ENCODE measurements at regions not wholly inside any gene's neighbourhood (a gene's known extent, or its start where the extent isn't known, plus 50 kb on each side); places are given as distances from the start of the nearest gene placed in this dataset.

- DNase-seq (ENCODE audit: low read depth in 2 of 2) = no peak
Measured at GRCh38 chr16:52052818-52053217, 494.1 kb downstream of the TOX3 start.

DNA sequence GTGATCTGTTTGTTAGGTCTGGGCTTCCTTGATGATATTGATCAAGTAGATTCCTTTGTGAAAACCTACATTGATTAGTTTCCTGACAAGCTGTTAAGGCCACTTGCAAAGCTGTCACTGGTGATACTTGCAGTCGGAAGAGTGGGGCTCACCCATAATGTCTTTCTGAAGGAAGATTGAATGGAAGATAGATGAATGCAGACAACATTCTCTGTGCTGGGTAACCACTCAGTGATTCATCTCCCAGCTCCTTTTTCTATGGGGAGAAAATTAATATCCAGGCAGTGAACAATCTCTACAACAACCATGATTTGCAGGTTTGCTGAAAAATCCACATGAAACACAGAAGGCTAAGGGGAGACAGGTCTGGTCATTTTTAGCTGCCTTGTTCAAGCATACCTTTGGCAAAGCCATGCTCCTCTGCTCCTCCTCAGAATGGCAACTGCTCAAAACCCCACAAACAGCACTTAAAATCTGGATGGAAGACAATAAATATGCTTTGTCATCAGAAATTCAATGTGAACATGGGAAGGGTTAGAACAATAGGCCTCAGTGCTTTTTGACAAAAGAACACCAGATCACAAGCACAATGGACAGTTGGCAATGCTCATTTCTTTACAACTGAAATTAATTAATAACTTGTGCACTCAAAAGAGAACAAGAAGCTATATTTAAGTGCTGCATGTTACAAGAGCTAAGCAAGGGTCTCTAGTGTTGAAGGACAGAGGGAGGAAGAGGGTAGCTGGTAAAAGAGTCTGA, 495.4 kb downstream of the TOX3 start:
- DNase-seq (ENCODE audit: low read depth in 2 of 2) = no peak

GRCh38 chr16:52050418-52050817, 496.5 kb downstream of the TOX3 start:
- no peak for DNase-seq (ENCODE audit: low read depth in 2 of 2)

- no peak for DNase-seq (ENCODE audit: low read depth in 2 of 2)
Measured at GRCh38 chr16:52035436-52035835, 511.5 kb downstream of the TOX3 start.

DNA sequence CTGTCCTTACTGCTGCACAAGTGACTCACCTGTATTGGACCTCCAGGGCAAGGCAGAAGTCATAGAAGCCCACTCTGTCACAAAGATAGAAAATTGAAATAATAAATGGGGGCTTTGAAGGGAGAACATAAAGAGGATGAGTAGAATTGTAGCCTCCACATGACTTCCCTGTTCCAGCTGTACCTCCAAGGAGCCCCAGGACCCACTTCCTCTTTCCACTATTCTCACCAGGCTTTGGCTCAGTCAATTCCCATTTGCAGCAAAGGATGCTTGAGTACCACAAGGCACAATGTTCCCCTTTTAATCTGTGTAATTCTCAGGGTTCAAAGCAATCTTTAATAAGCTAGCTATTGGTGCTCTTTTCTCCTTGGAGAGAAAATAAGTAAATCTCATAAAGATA, 512.1 kb downstream of the TOX3 start:
- no peak for DNase-seq (ENCODE audit: low read depth in 2 of 2)

DNA sequence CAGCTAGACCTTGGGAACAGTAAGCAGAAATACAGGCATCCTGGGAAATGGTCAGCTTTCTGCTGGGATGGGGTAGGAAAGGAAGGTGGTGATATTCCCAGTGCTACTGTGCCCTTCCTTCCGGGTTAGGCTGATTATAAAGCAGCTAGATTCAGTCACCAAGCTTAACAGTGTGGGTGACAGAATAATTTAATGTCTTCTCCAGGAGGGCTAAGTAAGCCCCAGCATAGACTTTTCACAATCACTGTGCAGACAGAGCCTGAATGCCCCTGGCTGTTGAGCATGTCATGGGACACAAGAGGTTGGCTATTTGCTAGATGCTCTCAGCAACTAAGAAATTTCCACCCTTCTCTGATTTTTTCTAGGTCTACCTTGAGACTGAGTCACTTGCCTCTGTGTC, 513.0 kb downstream of the TOX3 start:
- DNase-seq (ENCODE audit: low read depth in 2 of 2) = no peak

- no peak for DNase-seq (ENCODE audit: low read depth in 2 of 2)
Measured at GRCh38 chr16:52022980-52023379, 524.0 kb downstream of the TOX3 start.

DNA sequence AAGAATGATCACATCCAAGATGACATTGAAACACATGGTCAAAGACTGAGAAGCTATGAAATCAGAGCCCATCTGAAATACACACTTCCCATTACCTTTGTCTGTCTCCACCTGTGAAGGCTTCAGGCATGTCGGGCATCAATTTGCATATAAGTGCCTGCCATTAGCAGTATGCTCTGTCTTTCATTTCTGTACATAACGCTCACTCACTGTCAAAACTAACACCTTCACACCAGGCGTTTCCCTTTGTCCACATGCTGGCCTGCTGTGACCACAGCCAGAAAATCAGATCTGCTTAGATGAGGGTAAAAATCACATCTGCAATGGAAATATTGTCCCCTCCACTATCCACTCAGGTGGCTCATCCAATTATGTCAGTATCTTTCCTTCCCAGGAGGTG, 524.8 kb downstream of the TOX3 start:
- DNase-seq (ENCODE audit: low read depth in 2 of 2) = no peak

DNA sequence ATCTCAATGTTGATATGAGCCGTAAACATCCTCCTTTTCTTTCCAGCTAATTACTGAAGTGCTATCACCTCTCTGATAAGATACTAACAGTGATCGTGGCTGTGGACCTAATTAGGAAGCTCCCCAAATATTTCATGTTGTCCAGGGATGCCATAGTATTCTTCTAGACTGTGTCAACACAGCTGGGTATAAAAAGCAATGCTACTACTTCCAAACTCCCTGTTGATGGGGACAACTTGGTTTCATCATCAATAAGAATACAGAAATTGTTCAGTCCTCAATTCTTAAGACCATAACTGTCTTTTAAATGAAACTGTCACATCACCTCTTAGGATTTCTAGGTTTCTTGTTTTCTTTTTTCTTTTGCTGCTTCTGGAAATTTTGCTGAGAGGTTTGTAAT, 530.6 kb downstream of the TOX3 start:
- DNase-seq (ENCODE audit: low read depth in 2 of 2) = no peak

DNA sequence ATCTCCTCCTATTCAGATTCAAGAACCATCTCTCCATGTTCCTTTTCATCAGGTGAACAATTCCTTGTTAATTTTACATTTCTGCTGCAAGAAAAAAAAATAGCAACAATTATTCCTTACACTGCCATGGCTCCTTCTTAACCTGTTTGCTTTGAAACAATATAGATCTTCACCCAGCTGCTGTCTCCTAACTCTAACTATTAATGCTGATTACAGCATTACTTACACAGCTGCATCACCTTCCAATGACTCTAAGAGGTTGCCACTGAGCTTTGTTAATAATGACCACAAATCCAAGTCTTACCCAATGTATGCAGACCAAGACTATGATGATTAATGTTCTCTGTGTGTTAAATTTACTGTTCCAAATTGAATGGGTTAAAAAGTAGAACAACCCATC, 541.4 kb downstream of the TOX3 start:
- DNase-seq (ENCODE audit: low read depth in 2 of 2) = no peak

DNA sequence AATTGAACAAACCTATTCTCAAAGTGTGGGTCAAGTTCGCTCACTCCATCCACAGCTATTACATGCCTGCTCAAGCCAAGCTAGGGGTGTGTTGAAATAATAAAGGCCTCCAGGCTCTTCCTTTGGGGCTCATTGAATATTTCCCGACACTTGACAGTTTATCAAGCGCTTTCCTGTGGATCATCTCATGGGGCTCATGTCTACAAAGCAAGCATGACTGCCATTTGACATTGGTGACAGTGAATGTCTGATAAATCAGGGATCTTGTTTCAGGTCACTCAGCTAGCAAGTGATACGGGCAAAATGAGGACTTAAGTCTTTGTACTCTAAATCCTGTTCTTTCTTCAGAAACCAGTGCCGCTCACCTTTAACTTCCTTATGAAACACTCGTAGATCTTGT, 542.6 kb downstream of the TOX3 start:
- DNase-seq (ENCODE audit: low read depth in 2 of 2) = no peak

DNA sequence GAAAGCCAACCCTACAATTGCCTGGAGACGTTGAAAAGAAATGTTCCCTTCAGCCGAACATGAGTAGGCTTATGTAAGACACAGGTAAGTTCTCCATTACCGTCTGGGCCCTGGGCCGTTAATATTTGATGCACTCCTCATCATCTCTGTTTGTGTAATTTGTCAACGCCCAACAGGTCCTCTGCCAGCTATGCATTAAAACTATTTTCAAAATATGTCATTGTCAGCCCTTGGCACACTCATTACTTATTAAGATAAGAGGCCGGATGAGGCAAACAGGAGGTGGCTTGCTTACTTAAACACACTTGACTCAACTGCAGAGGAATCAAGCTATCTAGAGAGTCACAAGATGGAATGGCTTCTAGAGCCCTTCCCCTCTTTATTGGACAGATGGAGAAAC, 544.9 kb downstream of the TOX3 start:
- DNase-seq (ENCODE audit: low read depth in 2 of 2) = no peak

DNA sequence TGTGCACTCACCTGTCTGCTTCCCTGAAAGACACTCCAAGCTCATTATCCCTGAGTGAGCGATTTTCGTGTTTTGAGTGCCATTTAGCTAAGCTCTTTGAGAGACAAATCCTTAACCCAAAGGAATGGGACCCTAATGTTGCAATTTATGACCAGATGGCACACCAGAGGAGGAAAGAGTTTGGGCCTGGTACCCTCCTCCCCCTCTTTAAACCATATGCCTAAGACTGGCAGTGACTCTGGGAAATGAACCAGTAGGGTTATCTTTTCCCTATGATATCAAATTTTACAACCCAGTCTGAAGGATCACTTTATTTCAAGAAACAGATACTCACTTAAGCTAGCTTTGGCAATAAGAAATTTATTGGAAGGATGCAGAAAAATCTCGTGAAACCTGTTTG, 550.4 kb downstream of the TOX3 start:
- DNase-seq (ENCODE audit: low read depth in 2 of 2) = no peak

GRCh38 chr16:51994597-51994996, 552.3 kb downstream of the TOX3 start:
- DNase-seq (ENCODE audit: low read depth in 2 of 2) = no peak

DNA sequence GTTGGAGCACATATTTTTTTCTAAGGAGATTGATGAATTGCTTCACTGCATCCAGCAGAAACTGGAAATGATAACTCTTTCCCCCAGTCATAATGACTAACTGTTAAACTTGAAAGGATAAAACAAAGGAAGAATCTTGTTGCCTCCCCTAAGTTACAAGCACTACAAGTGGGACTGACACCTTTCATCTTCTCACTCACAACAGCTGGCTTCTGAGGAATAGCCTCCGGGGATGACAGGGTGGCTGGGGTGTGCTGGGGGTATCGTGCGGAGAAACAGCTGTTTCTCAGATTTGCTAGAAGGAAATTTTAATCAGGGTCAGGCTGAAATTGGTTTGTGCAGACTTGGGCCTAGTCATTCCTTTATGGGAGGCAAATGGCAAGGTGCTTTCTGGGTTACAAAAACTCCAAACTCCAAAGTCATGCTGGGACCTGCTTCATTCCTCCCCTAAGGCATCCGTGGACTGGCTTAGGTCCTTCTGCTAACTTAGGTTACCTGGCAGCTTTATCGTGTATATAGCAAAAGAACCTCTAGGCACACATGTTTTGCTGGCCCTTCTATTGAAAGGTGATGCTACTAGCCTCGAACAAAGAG, 557.2 kb downstream of the TOX3 start:
- no peak for DNase-seq (ENCODE audit: low read depth in 2 of 2)

- no peak for DNase-seq (ENCODE audit: low read depth in 2 of 2)
Measured at GRCh38 chr16:51988977-51989376, 558.0 kb downstream of the TOX3 start.

DNA sequence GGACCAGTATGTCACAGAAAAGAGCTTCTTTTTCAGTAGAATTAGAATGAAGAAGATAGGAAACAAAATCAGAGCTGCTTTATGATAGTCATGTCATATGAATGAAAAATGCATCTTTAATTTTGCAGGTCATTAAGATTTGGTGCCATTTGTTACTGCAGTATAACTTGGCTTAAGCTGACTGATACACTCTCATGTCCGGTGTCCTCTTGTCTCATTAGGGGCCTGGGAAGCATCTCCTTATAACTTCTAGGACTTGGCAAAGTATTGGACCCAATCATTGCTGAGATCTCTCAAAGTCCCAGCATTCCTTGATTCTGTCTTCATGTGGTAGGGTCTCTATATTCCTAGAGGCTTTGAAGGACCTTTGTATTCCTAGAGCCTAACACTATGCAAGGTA, 559.4 kb downstream of the TOX3 start:
- no peak for DNase-seq (ENCODE audit: low read depth in 2 of 2)

- DNase-seq (ENCODE audit: low read depth in 2 of 2) = no peak
Measured at GRCh38 chr16:51986717-51987116, 560.2 kb downstream of the TOX3 start.

GRCh38 chr16:51986301-51986700, 560.6 kb downstream of the TOX3 start:
- DNase-seq (ENCODE audit: low read depth in 2 of 2) = no peak

- DNase-seq (ENCODE audit: low read depth in 2 of 2) = no peak
Measured at GRCh38 chr16:51985126-51985525, 561.8 kb downstream of the TOX3 start.

DNA sequence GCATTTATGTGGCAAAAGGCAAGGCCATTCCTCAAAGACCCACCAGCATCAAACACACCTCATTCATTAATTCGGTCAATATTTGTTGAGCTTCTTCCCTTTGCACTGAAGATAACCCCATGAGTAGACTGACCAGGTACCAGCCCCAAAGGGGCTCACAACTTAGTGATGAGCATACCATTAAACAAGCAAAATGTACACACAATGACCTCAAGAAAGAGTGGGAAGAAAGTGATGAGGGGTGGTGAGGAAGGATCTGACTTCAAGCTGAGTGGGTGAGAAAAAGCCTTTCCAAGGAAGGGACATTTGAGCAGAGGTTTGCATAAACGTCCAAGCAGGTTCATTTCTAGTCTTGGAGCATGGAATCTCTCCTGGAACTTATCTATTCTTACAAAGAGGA, 562.5 kb downstream of the TOX3 start:
- DNase-seq (ENCODE audit: low read depth in 2 of 2) = no peak

GRCh38 chr16:51982715-51983680, 563.9 kb downstream of the TOX3 start:
- DNase-seq (ENCODE audit: low read depth in 2 of 2) = no peak

DNA sequence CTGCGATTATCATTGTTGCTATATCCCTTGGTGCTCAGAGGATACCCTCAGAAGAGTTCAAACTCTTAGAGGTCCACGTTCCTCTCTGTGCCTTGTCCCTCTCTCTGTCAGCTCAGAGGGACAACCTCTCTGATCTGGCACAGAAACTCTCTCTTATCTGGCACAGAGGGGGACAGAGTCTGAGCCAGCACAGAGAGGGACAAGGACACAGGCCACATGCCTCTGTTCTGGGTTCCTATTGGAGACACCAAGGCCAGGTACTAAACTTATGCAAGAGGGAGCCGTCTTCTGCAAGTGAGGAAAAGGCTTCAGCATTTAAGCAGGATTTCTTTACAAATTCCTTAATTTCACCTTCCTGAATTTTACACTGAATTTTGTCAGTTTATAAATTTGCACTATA, 565.2 kb downstream of the TOX3 start:
- no peak for DNase-seq (ENCODE audit: low read depth in 2 of 2)
